ENCODE measurements at regions not wholly inside any gene's neighbourhood (a gene's known extent, or its start where the extent isn't known, plus 50 kb on each side); places are given as distances from the start of the nearest gene placed in this dataset.
A peak's percentile ranks its signal among the peaks of the same experiment; 100 is the strongest.

DNA sequence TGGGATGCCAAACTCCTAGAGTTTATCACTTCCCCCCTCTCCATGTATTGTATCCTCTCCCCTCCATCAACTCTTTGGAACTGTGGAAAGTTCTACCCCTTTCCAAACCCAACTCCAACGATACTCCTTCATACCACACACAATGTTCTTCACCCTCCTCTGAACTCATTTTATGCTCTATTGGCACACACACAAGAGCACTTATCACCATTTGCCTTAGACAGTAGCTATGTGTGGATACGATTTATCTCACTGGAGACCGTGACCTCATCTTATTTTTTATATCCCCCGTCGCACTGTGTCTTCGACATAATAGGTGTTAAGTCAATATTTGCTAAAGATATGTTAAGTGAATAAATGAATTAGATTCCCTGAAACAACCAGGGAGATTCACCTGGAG, 316.5 kb upstream of the PROK2 start:
- no peak for DNase-seq

DNA sequence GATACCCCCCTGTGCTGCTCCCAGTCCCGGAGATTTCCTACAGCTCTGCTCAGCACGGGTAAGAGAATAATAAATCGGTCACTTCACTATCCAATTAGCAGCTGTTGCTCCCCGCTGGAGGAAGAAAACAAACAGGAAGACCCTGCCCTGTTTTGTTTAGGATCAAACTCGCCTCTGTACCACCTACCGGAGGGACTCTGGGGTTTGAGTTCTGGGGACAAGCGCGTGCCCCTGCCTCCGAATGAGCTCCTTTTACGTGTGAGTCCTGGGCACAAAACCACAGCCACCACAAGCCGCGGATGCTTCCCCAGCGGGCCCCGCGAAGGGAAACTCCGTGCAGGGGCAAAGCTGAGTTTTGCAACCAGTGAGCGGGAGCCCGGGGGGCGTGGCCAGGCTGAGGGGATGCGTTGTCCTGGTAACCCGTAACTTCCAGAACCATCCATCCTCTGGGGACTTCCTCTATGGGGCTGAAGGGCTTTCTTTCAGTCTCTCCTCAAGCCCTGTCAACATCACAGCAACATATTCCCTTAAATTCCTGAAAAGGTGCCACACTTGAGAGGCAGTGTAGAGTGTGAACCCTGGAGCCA, 315.7 kb upstream of the PROK2 start:
- peak; percentile 11 to 86 (median 73) for DNase-seq

DNA sequence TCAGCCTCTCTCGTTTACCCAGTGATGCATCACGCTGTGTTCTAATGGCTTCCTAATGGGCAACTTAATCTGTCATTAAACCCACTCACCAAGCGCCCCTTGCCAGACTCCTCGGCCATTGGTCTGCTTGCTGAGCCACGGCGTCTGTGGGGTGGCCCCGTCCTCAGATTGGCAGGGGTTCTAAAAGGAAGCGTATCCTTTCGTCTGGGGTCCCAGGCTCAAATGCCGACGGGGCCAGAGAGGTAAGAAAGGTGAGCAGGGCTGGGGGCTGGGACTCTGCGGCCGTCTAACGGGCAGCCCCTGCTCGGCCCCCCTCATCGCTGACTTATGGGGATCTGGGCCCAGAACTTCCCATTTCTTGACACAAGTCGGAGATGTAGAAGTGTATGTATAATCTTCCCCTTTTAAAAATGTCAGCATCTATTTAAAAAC, 315.1 kb upstream of the PROK2 start:
- DNase-seq, result no peak

DNA sequence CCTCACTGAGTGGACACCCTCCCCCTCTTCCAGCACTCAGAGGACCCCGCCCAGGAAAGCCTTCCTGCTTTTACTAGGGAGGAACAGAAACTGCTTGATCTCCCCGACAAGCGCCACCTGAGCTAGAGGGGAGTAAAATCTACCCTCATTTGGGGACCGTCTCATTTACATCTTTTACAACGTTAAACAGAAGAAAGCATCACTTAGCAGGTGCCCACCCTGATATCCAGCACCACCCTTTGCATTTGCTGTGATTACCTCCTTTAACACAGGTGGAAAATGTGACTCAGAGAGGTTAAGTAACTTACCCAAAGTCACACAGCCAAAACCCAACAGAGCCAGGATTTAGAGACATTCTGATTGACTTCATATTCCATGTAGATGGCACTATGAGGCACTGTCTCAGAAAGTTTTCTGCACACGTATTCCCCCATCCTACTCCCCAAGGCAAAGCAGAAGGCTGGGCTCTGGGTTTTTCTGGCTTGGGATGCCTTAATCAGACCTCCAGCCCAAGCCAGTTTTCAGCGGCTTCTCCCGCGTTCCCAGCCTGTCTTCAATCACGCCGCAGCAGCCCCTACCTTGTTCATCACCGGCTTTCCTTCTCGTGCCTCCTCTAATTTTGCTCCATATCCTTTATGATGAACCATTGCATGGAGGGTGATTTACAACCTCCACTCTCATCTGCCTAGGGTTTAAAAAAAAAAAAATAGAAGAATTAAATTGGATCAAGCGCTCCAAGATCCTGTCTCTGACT, 314.6 kb upstream of the PROK2 start:
- DNase-seq, result no peak

DNA sequence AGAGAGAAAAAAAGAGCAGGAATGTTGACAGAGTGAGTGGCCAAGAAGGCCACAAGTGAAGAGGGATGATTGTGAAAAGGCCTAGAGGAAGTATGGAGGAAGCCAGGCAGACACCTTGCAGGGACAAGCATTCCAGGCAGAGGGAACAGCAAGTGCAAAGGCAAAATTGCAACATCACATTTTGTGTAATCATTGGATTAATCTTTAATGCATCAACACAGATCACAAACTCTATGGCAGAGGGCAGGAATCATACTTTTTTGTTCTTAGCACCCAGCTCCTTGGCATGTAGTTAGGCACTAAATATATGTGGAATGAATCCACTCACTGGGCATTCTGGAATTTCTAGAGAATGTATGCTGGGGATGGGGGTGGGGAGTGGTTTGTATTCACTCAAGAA, 312.1 kb upstream of the PROK2 start:
- DNase-seq, result no peak

DNA sequence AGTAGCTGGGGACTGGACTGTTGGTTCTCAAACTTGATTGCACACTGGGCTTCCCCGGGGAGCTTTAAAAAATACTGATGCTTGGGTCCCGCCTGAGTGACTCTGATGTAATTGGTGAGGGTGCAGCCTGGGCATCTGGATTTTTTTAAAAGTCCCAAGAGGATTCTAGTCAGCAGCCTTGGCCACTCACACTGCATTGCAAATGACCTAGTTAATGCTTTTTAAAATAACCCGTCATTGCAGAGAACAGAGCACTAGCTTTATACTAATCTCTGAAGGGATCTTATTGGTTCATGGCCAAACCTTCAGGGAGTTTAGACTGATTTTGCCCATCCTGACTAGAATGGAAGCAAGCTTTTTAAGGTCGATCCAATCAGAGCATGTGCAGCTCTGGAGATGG, 310.6 kb upstream of the PROK2 start:
- DNase-seq, result no peak

DNA sequence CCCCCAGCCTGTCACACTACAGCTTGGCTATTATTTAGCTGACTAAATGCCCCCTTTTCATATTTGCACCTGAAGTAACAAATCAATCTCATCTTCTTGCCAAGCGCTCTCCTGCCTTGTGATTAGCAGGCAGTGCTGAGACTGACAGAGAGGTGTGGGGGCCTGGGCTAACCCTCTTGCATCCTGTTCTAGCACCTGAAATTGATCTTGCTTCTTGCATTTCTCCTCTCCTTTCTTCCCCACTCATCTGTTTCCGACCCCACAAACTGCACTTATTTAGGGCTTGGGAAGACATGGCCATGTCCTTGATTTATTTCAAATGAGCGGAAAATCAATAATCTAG, 309.0 kb upstream of the PROK2 start:
- DNase-seq, result no peak

DNA sequence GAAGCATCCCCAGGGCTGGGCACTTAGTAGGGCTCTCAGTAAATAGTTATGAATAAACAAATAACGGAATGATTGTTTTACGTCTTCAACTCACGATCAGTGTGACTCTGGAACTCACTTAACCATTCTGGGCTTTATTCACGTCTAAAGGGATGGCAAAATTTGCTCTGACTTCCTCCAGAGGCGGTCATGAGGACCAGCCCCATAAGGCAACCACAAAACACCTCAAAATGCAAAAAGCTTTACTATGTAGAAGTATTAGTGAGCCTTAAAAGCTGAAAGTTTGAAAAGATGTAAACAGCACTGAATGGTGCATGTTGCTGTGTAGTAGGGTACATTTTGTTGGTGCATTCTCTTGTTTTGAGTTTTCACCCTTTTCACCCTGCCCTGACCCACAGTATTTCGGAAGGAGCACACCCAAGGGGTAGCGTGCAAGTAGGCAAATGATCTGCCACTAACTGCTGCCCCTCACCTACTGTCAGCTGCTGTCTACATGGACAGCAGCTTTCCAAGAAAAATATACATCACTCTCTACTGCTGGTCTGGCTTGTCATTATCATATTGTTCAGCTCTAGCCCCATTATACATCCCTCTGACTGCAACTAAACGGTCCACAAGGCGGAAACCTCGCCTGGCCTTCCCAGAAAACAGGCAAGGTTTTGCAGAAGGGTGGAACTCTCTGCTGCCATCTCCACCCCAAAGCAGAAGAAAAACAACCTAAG, 308.5 kb upstream of the PROK2 start:
- no peak for DNase-seq

DNA sequence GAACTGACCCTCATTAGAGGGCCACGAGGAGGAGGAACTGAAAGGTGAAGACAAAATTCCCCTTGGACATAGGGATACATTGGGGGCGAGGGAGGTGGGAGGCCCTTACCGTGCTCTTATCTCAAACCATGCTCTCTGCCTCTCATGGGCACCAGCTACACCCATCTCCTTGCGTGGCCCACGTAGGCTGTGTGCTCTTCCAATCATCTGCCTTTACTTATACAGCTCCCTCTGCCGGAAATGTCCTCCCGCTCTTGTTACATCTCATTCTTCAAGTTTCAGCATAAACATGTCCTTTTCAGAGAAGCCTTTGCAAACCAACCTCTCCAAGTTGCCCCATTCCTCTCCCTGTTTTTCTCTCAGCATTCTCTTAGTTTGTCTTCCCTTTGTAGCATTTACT, 307.8 kb upstream of the PROK2 start:
- no peak for DNase-seq

DNA sequence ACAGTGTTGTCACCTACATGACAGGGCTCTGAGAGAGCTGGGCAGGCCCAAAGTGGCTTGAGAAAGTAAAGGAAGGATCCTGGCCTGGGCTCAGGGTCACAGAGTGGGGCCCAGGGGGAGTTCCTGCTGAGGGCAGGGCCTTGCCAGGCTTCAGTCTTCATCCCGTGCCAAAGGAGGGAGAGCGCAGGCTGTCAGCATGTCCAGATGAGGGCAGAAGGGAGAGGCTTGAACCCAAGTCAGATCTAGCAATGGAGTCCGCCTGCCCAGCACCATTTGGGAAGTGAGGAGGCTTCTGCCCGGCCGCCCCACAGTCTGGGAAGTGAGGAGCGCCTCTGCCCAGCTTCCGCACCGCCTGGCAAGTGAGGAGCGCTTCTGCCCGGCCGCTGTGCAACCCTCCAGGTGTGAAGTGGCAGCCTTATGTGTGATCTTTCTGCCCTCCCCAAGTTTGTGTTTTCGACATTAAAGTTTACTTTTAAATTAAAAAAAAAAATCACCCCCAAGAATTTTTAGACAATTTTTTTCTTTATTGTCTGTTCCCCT, 303.6 kb upstream of the PROK2 start:
- no peak for DNase-seq

DNA sequence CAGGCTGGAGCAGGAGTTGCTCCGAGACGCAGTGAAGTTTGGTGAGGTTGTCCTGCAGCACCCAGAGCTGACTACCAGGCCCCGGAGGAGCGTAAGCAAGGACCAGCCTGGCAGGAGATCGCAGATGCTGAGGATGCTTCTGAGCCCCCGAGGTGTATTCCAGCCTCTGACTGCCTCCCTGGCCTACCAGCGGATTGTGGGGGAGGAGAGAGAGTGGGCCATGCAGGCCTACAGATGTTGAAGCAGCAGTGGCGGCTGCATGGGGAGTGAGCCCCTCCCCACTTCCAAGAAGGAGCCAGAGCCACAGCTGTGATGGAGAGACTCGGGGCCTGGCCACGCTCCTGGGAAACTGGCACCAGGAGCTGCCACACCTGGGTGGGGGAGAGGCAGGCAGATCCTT, 302.5 kb upstream of the PROK2 start:
- no peak for DNase-seq

DNA sequence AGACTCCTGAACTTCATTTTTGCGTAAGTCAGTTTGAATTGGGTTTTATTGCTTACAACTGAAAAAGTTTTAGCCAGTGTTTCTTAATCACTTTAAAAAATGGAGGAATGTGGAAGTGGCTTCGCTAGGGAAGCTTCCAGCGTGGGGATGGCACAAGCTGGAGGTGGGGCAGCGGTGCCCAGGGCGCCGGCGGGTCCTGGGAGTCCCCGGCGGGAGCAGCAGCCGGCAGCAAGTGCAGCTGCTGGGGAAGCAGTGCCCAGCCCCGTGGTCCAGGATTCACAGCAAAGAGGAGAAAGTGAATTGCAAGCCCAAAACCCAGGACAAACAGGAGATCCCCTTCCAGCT, 301.8 kb upstream of the PROK2 start:
- no peak for DNase-seq

DNA sequence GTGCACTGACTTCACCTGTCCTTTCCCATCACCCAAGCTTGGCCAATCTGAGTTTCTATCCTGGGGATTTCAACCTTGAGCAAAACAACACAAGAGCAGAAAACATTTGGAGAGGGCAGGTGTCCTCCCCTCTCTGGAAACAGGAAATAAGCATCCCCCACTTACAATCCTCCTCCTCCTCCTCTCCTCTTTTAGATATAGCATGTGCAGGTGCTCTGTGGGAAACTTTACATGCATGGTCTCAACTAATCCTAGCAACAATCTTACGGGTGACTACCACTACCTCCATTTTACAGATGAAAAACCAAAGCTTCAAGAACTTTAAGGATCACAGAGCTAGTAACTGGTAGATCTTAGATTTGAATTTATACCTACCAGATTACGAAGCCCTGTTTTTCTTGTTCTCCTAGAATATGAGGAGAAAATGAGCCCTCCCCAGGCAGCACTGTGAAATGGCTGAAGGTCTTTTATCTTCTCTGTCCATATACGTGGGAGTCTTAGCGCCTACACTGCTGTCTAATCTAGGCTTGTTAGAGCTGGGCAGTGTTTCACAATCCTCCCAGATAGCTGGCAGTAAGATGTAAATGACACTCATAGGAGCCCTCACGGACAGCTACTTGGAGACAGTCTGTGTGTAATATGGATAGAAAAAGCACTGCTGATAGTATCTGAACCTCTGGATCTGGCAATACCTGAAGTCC, 301.2 kb upstream of the PROK2 start:
- DNase-seq, result no peak

DNA sequence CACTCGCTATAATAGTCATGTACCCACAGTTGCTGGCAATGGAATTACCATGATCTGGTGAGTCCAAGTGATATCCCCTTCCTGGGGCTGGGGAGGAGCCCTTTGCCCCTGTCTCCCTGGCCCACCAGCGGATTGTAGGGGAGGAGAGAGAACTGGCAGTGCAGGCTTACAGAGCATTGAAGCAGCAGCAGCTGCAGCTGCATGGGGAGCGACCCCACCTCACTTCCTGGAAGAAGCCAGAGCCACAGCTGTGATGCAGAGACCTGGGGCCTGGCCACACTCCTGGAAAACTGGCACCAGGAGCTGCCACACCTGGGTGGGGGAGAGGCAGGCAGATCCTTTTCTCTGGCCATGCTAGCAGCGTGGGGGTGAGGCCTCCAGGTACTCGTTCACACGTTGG, 300.1 kb upstream of the PROK2 start:
- DNase-seq, result no peak

DNA sequence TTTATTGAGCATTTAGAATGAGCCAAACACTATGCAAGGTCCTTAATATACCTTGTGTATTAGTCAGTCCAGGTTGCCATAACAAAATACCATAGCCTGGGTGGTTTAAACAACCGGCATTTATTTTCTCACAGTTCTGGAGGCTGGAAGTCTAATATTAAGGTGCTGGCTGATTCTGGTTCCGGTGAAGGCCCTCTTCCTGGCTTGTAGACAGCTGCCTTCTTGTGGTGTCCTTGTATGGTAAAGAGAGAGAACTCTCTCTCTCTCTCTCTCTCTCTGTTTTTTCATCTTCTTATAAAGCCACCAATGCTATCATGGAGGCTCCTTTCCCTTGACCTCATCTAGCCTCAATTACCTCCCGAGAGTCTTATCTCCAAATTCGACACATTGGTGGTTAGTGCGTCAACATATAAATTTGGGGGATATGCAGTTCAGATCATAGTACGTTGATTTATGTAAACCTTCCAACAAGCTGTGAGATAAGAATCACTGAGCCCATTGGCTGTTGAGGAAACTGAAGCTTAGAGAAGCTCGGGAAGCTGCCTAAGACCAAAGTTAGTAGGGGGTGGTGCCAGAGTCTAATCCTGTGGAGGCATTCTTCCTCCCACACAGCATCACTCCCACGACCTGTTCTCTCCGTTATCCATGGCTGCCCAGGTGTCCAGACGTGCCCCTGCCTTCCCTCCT, 298.0 kb upstream of the PROK2 start:
- DNase-seq, result no peak

DNA sequence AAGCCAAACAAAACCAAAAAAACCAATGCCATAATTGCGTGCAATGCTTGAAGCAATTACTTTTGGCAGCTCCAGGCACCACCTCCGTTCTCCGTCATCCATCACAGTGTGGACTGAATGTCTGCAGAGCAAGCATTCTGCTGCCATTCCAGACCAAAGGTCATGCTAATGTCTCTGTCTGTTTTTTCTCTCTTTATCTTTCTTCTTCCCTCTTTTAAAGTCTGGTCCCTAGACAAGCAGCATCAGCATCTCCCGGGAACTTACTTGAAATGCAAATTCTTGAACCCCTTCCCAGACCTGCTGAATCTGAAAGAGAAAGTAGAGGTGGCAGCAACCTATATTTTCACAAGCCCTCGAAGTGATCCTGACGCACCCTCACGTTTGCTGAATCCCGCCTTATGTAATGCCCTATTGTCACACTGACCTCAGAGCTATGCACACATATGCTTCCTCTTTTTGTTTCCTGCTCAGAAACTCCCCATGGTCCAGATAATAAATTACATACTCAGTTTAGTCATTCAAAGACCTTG, 297.3 kb upstream of the PROK2 start:
- peak in 1 of 14 donors; percentile 6 for DNase-seq

DNA sequence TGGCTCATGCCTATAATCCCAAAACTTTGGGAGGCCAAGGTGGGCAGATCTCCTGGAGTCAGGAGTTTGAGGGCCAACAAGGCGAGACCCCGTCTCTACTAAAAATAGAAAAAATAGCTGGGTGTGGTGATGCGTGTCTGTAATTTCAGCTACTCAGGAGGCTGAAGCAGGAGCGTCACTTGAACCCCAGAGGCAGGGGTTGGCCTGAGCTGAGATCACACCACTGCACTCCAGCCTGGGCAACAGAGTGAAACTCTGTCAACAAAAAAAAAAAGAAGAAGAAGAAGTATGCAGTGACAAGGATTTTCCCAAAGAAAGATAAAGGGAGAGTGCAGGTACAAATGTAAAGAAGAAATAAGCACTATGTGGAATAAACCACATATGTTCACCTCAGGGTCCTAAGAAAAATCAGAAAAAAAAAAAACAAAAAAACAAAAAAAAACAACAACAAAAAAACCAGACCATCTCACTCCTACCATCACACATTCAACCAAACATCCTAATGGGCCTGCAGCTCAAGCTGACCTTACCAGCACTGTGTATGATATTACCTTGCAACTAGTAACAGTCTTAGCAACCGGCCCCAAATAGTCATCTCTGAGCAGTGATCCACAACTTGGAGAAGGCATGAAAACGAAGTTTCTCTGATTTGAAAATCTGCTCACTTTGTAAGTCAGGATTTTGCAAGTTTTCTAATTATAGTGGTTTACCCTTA, 296.7 kb upstream of the PROK2 start:
- no peak for DNase-seq

DNA sequence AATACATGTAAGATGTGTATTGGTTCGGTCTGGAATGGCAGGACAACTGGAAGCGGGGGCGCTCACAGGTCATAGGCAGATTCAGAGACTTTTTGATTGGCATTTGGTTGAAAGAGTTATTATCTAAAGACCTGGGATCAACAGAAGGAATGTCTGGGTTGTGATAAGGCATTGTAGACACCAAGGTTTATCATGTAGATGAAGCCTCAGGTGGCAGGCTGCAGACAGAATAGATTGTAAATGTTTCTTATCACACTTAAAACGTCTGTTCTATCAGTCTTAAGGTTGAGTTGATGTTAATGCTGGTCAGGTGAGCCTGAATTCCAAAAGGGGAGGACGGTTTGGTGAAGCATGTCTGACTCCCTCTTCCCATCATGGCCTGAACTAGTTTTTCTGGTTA, 295.9 kb upstream of the PROK2 start:
- DNase-seq, result no peak

DNA sequence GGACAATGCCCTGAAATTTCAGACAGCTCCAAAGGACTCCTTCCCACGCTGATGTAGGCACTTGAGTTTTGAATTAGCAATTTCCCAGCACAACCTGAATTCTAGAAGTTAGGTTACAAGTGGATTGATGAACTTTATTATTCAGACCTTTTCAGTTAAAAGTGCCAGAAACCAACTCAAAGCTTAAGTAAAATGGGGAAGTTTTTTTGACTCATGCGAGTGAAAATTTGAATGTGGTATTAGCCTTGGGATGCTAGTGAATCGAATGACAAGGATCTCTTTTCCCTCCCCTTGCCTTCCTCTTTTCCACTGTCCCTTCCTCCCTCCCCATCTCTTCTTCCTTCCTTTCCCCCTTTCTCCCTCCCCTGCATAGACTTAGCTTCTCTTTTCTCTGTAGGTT, 295.1 kb upstream of the PROK2 start:
- no peak for DNase-seq

DNA sequence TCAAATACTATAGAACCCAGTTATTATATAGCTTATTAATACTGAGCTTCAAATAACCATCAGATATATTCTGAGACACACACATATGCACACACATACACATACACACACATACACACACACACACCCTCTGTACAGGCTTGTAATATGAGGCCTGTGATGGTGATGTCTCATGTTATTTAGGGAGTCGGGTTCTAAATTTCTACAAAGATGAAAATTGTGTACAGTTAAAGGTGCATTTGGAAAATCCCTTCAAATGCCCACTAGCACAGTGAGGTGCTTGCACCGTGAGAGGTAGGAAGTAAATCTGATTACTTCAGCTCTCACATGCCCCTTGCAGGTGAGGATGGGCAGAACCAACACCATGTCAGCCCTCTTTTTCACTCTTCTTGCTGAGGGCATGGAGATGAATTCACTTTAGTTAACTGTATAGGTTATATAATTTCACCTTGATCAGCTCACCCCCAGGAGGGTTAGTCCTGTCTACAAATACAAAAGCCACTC, 294.5 kb upstream of the PROK2 start:
- DNase-seq, result no peak

DNA sequence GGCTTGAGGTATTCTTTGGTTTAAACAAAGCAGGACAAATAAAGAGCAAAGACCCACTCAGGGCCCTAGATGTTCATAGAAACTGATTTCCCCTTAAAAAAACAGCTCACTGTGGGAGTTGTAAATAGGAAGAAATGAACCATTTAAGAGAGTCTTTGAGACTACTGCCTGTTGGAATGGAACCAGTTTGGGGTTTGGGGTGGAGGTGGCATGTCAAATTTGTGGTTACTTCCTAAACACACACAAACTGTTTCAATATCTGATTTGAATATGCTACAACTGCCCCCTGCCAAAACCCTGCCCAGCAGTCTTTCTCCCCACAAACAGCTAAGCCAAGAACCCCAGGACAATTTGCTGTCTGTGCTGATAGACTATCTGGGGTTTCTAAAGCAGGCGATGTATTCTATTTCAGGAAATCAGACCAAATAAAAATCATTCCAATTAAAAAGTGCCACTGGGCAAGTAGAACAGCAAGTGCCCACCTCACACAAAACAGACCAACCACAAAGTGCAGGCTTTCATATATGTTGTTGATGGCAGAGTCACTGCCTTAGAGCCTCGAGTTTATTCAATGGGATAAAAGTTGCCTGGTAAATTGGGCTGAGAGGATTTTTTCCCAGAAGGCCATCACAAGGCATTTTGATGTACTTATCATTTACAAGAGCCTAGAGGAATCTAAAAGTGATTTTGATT, 293.9 kb upstream of the PROK2 start:
- DNase-seq, result no peak
